SK-N-MC (cell line): ENCODE measurements at regions not wholly inside any gene's neighbourhood (a gene's known extent, or its start where the extent isn't known, plus 50 kb on each side); places are given as distances from the start of the nearest gene placed in this dataset.

Experiments
- DNase-seq: peaks from one replicate; pipeline ENCODE4 v3.0.0-alpha.2; 2011; ENCODE audit warnings: low read depth, low spot score
- H3K27ac ChIP-seq: fragments of 200-600 bp; sonication (generic); 2 replicates; pipeline ENCODE4 v1.5.1; 2016; ENCODE audit warnings: mixed run types
- H3K36me3 ChIP-seq: fragments of 200-600 bp; sonication (generic); 2 replicates; pipeline ENCODE4 v1.6.1; 2017; ENCODE audit warnings: antibody characterized with exemption, low read length, mixed read lengths; ENCODE audit not compliant: insufficient read depth
- H3K4me3 ChIP-seq: fragments of 200-600 bp; sonication (generic); 2 replicates; pipeline ENCODE4 v1.5.1; 2016
- H3K9ac ChIP-seq: fragments of 200-600 bp; sonication (generic); 2 replicates; pipeline ENCODE4 v1.8.0; 2017; ENCODE audit warnings: mixed run types, mixed read lengths; ENCODE audit not compliant: insufficient read length
- H3K9me3 ChIP-seq: fragments of 200-600 bp; sonication (generic); 2 replicates; pipeline ENCODE4 v1.6.1; 2017; ENCODE audit warnings: low read depth, mild to moderate bottlenecking, antibody characterized with exemption, low read length, moderate library complexity, mixed read lengths
- EZH2 ChIP-seq: fragments of 200-600 bp; sonication (generic); IDR thresholded peaks from one replicate; pipeline ENCODE4 v1.6.1; 2017; ENCODE audit warnings: antibody characterized with exemption
- FOXP2 ChIP-seq: optimal IDR thresholded peaks from 2 replicates; pipeline ENCODE3; 2011; ENCODE audit warnings: mild to moderate bottlenecking, moderate library complexity; ENCODE audit not compliant: insufficient read depth; ENCODE audit errors: extremely low read length, control extremely low read depth
- POLR2AphosphoS5 ChIP-seq: IDR thresholded peaks from 2 replicates; pipeline ENCODE4 v1.6.1; 2012; ENCODE audit warnings: mild to moderate bottlenecking, low read depth, low read length, borderline replicate concordance

DNA sequence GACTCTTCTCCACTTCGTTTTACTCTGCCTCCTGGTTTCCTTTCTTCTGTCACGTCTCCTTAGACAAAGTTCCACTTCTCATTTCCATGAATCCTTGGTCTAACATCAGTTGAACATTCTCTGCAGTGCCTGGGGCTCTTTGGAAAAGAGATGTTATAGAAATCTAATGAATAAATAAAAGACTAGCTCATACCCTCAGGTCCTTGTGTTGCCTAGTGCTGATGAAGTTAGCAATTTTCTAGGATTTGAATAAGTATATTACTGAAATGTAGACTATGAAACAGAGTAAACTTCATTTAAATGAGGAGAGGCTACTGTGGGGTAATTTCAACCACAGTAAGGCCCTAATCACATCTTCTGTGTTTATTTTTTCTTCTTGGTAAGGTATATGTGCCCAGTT, 146.9 kb upstream of the CADPS start:
- Histone ChIP-seq H3K27ac (no peak overlapping the region), H3K9me3 (no peaks in the 10 kb centered on the region), H3K36me3 (no peaks in the 10 kb centered on the region), H3K4me3 (no peak overlapping the region), H3K9ac (no peak overlapping the region)
- TF ChIP-seq POLR2AphosphoS5 (no peak), FOXP2 (no peak), EZH2 (no peak)
- no peak for DNase-seq

DNA sequence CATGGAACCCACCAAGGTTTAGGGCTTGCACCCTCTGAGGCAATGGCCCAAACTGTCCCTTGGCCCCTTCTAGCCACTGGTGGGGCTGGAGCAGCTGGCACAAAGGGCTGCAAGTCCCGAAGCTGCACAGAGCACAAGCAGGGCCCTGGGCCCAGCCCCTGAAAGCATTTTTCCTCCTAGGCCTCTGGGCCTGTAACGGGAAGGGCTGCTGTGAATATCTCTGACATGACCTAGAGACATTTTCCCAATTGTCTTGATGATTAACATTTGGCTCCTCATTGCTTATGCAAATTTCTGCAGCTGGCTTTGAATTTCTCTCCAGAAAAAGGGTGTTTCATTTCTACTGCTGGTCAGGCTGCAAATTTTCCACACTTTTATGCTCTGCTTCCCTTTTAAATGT, 151.5 kb upstream of the CADPS start:
- Histone ChIP-seq H3K36me3 (no peaks in the 10 kb centered on the region), H3K4me3 (no peak overlapping the region), H3K27ac (no peak overlapping the region), H3K9me3 (no peaks in the 10 kb centered on the region), H3K9ac (no peak overlapping the region)
- no peak for DNase-seq
- no peak for TF ChIP-seq FOXP2
- TF ChIP-seq EZH2: no peak
- TF ChIP-seq POLR2AphosphoS5: no peak

DNA sequence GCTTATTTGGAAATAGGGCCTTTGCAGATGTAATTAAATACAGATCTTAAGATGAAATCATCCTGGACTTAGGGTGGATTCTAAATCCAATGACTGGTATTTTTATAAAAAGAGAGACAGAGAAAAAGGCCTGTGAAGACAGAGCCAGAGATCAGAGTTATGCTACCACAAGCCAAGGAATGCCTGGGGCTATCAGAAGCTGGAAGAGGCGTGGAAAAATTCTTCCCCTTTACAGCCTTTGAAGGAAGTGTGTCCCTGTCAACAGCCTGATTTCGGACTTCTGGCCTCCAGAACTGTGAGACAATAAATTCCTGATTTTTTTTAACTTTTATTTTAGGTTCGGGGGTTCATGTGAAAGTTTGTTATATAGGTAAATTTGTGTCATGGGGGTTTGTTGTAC, 154.1 kb upstream of the CADPS start:
- Histone ChIP-seq H3K9ac (no peak overlapping the region), H3K36me3 (no peaks in the 10 kb centered on the region), H3K9me3 (no peaks in the 10 kb centered on the region), H3K4me3 (no peak overlapping the region), H3K27ac (no peak overlapping the region)
- DNase-seq: no peak
- no peak for TF ChIP-seq FOXP2
- TF ChIP-seq POLR2AphosphoS5: no peak
- TF ChIP-seq EZH2: no peak

DNA sequence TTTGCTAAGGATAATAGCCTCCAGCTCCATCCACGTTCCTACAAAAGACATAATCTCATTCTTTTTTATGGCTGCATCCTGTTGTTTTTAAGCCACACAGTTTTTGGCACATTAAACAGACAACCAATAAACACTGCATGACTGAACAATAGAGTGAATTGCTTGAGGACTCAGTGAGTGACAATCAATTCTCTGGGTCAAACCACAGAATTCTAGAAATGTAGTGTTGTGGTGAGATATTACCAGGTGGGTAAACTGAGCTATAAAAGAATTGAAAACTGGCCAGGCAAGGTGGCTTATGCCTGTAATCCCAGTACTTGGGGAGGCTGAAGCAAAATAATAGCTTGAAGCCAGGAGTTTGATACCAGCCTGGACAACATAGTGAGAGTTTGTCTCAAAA, 154.7 kb upstream of the CADPS start:
- Histone ChIP-seq H3K4me3 (no peak overlapping the region), H3K27ac (no peak overlapping the region), H3K36me3 (no peaks in the 10 kb centered on the region), H3K9ac (no peak overlapping the region), H3K9me3 (no peaks in the 10 kb centered on the region)
- TF ChIP-seq FOXP2: no peak
- no peak for TF ChIP-seq POLR2AphosphoS5
- TF ChIP-seq EZH2: no peak
- no peak for DNase-seq

DNA sequence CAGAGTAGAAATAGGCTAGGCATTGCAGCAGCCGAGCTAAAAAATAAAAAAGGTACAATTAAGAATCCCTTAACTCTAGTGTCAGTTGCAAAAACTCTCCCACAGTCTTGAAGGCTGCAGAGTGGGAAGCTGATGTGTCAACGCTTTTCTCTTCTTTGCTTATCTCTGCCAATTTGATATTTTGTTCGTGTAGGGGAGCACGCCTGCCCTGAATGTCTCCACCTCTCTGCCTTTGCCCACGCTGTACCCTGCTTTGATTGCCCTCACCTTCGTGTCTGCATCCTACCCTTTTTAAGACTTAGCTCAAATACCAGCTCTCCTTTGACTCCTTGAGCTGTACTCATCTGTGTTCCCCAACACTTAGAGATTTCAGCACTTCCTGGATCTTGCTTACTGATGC, 155.4 kb upstream of the CADPS start:
- Histone ChIP-seq H3K9ac (no peak overlapping the region), H3K4me3 (no peak overlapping the region), H3K9me3 (no peaks in the 10 kb centered on the region), H3K27ac (no peak overlapping the region), H3K36me3 (no peaks in the 10 kb centered on the region)
- TF ChIP-seq POLR2AphosphoS5: no peak
- no peak for TF ChIP-seq EZH2
- TF ChIP-seq FOXP2: no peak
- DNase-seq: no peak

DNA sequence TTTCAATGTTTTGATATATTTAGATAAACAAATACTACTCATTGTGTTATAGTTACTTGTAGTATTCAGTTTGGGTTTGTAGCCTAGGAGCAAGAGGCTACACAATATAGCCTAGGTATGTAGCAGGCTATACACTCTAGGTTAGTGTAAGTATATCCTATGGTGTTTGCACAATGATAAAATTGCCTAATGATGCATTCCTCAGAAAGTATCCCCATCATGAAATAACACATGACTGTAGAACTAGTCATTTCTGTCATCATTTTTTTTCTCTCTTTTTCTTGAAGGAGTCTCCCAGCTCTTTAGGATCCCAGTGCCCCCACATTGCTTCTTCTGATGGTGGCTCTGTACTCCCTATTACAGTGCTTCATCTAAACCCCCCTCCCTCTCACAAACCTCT, 157.7 kb upstream of the CADPS start:
- Histone ChIP-seq H3K27ac (no peak overlapping the region), H3K9me3 (no peaks in the 10 kb centered on the region), H3K4me3 (no peak overlapping the region), H3K9ac (no peak overlapping the region), H3K36me3 (no peaks in the 10 kb centered on the region)
- DNase-seq: no peak
- TF ChIP-seq FOXP2: no peak
- TF ChIP-seq POLR2AphosphoS5: no peak
- no peak for TF ChIP-seq EZH2

DNA sequence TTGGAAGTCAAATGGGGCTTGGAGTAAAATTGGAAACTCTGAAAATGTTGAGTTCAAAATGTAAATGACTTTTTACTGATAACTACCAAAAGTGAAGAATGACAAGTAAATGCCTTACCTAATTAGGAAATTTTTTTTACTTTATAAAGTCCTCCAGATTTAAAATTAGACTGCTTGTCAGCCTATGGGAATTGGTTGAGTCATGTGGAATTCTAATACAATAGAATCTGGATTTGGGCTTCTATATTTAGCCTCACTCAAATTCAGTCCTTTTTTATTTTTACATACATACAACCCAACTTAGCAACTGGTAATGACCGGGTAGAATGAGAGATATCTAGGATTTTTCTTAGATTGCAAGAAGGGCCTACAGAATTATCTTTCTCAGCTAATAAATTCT, 158.9 kb upstream of the CADPS start:
- TF ChIP-seq FOXP2 (no peak), POLR2AphosphoS5 (no peak), EZH2 (no peak)
- no peak for DNase-seq
- no peak overlapping the region for H3K9ac ChIP-seq
- H3K9me3 ChIP-seq: no peaks in the 10 kb centered on the region
- H3K4me3 ChIP-seq: no peak overlapping the region
- no peak overlapping the region for H3K27ac ChIP-seq
- H3K36me3 ChIP-seq: no peaks in the 10 kb centered on the region

DNA sequence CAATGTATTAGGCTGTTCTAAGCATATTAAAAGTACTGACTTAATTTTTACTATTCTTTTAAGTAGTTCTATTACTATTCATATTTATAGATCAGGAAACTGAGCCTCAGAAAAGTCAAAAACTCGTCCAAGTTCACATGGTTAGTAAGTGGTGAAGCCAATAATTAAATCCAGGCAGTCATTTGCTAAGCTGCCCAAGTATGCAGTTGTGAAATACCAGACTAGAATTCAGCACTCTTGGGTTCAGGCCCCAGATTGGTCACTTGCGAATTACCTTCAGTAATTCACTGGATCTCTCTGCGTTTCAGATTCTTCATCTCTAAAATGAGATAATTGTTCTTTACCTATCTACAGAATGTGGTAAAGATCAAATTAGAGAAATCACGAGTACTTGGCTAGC, 161.9 kb upstream of the CADPS start:
- DNase-seq: no peak
- Histone ChIP-seq H3K4me3 (no peak overlapping the region), H3K9ac (no peak overlapping the region), H3K9me3 (no peaks in the 10 kb centered on the region), H3K36me3 (no peaks in the 10 kb centered on the region), H3K27ac (no peak overlapping the region)
- TF ChIP-seq EZH2: no peak
- no peak for TF ChIP-seq FOXP2
- TF ChIP-seq POLR2AphosphoS5: no peak

DNA sequence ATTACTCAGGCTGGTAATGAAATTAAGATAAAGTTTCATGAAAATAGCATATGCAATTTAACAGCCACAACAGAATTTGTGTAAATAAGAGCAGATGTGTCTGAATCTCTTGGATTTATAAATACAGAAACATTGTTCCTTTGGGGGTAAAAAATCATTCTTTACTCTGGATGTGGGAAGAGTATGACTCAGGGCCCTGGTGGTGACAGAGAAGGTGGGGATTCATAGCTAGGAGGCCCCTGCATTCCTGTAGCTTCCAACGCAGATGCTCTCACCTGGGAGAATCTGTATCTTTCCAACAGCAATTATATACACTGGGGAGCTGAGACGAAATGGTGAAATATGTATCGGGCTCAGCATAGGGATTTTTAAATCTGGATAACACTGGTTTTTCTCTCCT, 167.6 kb upstream of the CADPS start:
- Histone ChIP-seq H3K4me3 (no peak overlapping the region), H3K27ac (no peak overlapping the region), H3K36me3 (no peaks in the 10 kb centered on the region), H3K9me3 (no peaks in the 10 kb centered on the region), H3K9ac (no peak overlapping the region)
- DNase-seq: no peak
- TF ChIP-seq FOXP2 (no peak), EZH2 (no peak), POLR2AphosphoS5 (no peak)
